ENCODE measurements at regions not wholly inside any gene's neighbourhood (a gene's known extent, or its start where the extent isn't known, plus 50 kb on each side); places are given as distances from the start of the nearest gene placed in this dataset.

DNA sequence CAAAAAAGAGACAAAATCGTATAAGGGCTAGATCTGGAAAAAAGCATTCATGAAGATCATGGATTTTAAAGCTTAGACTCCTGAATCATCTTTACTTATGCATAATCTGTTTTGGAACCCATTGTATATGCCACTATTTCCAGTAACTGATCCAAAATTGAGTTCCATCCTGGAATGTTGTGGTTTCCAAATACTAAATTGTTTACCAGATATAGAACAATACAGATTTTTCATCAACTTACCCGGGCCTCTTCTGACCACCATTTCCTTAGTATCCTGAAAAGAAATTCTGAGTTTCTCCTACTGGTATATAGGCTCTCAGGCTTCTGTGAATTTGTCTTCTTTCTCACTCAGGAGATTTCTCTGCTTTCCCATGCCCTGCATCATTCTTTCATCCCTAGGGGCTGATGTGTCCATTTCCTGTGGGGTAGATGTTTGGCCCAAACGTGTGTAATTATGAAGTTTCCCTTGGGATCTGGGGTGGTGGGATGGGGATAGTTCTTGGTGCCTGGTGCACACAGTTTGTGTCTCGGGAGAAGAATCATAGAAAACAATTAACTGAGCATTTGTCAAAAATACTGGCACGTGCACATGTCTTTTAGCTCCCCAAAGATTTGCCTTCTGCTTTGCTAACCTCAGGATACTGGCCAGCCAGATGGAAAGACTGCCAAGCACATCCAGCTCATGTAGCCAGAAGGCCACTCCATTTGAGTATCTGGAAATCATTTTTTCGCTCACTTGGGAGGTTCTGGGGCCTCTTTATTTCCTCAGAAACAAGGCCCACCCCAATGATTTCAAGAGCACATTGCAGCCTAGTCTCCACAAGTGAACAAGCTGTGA lies 127.8 kb downstream of the NTMT2 start:
- no peak for DNase-seq

DNA sequence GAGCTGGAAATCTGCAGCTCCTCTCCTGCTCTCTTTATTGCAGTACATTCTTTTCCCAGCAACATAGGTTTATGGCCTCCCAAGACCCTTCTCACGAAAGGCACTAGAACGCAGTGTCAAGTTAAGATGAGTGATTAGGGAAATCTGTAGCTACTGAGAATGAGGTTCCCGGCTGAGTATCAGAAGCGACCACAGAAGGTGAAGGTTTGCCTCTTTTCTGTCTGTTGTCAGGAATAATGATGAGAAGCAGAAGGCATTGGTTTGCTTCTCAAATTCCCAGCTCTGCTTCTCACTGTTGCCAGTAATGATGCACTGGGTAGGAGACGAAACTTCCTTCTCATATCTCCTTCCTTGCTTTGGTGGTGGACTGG lies 128.4 kb downstream of the NTMT2 start:
- DNase-seq = no peak

DNA sequence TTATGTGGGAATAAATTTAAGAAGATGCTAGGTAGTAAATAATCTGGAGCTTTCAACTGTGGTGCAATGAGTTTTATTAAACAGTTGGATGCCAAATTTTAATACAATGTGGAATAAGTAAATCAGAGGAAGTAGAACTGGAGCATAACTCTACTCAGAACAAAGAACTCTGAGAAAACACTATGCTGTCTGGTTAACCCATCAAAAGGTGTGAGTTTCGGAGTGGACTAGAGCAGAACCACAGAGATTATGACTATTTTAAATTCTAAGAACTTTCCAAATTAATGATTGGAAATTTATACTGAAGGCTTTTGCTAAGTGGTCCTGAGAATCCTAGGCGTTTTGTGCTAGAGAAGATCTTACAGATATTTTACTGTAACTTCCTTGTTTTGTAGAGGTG lies 132.2 kb downstream of the NTMT2 start:
- DNase-seq = no peak

DNA sequence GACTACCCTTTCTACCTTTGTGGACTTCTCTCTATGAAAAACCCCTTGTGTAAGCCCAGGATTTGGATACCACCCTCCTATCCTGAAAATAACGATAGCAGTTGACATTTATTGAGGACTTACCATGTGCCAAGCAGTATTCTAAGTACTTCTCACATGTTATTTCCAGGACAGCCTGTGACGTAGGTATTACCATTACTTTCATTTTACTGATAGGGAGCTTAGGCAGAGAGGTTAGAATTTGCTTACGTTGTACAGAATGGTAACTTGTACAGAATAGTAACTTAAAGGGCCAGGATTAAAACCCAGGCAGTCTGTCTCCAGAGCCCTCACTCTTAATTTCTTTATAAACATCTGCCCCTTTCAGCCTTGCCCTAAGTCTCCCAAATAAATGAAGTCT lies 138.3 kb downstream of the NTMT2 start:
- DNase-seq = no peak

DNA sequence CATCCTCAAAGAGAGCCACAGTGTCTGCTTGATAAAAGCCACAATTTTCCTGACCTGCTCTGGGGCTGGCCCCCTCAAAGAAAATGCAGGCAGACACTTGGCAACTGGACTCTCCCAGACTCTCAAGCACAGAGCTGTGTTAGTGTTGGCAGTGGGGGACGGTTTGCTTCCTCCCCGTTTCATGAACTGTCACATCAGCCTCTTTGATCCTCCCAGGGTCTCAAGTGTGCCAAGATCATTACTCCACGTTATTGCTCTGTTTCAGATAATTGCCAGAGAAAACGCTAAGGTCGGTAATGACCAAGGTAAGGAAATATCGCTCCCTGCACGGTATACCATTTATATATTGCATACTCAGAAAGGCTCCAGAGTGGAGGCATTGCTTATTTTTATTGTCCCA lies 138.8 kb downstream of the NTMT2 start:
- no peak for DNase-seq

DNA sequence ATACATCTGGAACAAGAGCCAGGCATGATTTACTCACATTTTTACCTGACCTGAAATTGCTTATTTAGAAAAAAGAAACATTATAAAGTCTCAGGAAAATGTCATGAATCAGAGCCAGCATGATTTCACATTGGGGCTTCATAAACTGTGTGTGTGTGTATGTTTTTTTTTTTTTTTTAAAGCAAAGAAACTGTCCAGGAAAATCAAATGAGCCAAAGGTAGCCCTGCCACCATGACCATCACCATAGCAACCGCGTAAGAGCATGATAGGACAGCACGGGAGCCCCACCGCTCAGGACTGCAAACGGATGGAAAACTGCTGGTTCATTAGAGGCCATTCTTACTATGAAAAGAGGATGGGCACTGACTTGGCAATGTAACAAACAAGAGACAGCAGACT lies 139.2 kb downstream of the NTMT2 start:
- no peak for DNase-seq

DNA sequence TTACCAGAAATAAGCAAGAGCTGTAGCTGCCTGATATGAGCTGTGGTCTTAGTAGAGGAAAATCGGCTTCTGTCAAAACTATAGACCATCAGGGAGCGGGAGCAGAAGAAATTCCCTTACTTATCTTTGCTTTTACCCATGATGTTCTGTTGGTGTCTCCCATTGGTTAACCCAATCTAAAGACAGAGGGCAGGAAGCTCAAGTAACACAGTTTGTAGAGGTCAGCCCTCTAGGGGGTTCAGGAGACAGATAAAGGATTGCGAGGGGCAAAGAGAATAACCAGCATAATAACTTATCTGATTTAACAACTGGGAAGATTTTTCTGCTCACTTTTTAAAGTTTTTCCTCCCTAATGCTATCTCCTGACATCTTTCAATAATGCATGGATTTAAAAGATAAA lies 142.4 kb downstream of the NTMT2 start:
- DNase-seq = no peak

DNA sequence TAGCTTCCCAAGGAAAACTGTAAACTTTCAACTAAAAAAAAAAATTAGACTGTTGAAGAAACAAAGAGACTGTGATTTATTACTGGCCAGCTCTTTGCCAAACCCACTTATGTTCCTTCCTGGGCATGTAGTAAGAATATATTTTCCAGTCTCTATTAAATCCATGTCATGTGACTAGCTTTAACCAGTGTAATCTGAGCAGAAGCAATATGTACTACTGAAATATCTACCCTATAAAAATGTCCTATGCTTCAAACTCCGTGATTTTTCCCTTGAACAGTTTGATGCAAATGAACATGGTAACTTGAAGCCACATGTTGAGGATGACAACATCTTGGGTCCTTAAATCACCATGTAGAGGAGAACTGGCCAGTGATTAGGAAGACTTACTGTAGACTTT lies 144.5 kb downstream of the NTMT2 start:
- no peak for DNase-seq

DNA sequence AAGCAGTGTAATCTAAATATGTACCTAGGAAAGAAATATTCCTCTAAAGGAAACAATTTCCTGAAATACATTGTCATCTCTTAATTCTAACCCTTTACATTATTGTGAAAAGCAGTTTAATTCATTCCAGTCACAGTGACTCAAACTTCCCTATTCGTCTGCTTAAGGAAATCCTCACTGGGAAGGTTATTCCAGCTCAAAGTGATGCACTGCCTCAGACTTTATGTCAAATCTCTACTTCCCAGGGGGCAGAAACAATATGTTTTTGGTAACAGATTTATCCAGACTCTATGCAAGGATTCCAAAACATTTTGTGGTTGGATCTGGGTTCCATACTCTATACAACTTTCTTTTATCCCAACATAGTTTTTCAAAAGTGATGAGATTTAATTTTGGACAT lies 145.2 kb downstream of the NTMT2 start:
- no peak for DNase-seq

DNA sequence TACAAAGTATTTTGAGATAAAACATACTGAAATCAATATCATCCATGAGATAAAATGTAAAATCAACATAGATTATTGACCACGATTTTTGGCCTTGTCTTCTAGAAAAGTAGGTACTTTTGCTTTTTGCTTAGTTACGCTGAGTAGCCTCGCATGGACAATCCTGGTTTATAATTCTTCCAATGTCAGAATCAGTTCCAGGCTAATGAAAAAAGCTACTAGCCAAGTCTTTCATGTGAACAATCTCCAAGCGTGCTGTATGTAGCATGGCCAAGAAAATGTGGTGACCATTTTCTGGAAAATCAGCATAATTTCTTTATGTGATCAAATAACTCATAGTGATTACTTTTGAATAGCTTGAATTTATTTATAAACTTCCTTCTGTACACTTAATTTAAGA lies 145.8 kb downstream of the NTMT2 start:
- DNase-seq = no peak

DNA sequence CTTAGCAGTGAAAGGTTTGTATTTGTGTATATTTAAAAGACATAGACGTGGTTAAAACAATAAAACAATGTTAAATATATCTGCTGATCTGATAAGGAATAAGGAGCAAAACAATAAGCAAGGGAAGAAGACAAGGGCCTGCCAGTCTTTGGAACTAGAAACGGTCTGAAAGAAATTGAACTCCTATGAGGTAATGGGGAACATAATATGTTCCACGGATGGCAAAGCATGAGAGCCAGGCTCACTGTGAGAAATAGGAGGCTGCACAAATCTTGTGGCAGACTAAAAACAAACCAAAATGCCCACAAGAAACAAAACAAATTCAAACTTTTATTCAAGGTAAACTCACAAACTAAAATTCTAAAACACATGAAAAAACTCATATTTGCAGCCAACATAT lies 150.5 kb downstream of the NTMT2 start:
- no peak for DNase-seq

DNA sequence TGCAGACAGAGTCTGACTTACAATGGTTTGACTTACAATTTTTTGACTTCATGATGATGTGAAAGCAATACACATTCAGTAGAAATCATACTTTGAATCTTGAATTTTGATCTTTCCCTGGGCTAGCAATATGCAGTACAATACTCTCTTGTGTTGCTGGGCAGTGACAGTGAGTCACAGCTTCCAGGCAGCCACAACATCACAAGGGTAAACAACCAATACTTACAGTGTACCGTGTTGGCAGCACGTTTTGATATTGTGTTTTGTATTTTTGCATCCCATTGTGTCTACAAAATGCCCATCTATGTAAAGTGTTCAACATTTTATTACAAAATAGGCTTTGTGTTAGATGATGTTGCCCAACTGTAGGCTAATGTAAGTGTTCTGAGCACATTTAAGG lies 150.9 kb downstream of the NTMT2 start:
- DNase-seq = no peak

DNA sequence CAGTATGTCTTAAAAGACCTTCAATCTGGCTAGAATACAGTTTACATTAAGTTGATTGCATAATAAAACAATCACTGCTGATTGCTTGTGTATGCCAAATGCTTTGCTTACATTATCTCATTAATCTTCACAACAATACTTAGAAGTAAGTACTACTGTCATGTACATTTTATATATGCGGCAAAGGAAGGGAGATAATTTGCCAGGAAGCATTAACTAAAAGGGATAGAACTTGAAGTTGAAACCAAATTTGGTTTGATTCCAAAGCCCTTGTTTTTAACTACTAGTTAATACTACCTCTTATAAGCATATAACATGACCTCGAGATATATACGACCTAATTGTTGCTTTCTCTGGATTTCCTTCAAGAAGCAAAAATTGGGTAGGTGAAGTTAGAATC lies 155.8 kb downstream of the NTMT2 start:
- no peak for DNase-seq

DNA sequence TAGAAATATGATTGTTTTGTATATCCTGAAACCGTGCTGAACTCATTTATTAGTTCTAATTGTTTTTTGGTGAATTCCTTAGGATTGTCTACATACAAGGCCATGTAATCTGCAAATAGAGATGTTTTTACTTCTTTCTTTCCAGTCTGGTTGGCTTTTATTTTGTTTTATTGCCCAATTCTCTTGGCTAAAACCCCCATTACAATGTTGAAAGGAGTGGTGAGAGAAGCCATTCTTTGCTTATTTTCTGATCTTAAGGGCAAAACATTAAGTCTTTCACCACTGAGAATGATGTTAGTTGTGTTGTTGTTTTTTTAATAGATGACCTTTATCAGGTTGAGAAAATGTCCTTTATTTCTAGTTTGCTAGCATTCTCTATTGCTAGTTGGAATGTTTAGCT lies 157.3 kb downstream of the NTMT2 start:
- DNase-seq = no peak

DNA sequence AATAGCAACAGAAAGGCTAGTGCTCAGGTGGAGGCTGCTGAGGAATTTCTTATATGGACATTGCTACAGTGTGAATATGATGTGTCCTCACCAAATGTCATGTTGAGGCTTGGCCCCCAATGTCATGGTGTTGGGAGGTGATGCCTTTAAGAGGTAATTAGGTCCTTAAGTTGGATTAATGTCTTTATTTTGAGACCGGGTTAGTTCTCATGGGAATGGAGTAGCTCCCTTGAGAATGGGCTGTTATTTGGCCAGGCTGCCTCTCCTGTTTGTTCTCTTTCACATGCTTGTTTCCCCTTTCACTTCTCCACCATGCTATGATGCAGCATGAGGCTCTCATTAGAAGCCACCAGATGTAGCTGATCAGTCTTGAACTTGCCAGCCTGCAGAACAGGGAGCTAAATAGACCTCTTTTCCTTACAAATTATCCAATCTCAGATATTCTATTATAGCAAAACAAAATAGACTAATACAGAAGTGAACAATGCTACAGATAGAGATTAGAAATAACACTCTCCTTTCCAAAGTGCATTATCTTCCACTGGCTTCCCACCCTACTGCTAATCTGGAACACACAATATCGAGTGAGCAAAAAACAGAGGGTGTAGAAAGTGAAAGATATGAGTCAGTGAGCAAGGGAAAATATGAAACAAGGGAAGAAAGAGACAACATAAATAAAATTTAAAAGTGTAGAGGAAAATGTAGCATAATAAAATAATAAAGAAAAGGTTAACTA lies 160.2 kb downstream of the NTMT2 start:
- DNase-seq = peak; percentile 4

DNA sequence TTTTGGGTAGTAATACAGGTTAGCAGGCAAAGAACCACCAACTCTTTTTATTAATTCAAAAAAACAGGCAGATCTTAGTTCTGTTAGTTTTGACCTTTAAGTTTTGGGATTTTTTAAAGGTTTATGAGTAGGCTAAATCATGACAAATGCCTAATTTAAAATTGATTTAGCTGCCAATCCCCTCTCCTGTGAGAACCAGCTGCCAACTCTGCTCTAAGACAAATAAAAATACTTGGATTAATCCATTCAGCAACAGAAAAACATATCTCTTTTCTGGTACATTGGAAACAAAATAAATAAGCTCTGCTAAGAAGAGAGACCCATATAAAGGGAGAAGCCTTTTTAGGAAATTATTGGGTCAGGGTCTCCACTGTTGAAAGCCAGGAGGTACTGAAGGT lies 160.8 kb downstream of the NTMT2 start:
- DNase-seq = no peak

DNA sequence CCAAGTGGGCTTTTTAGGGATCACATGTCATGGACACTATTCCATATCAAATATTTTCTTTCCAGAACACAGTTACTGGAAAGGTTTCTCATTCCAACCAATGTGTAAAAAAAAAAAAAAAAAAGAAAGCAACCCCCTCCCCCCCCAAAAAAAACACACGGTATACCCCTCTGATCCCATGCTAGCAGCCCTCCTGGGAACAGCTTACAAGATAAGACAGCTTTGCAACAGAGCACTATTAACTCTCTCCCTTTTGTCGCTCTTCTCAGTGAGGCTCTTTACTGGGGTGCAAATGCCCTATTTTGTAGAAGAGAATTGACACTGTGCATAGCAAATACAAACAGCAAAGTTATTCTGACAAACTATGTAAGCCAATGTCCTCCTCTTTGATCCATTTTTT lies 161.2 kb downstream of the NTMT2 start:
- DNase-seq = no peak

DNA sequence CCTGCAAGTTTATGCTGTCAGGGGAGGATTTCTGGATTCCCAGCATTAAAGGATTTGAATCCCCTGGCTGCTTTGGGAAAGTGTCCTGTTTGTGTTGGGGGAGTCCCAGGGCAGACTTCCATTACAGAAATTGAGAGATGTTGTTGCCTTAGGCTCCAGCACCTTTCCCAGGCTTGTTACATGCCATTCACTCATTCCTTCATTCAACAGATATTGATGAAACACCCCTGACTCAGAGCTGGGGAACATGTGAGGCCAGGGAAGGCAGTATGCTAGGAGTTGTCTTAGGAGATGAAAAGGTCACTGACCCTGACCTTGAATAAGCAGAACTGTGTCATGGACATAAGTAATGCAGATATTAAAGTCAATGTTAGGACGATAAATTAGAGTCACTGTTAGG lies 161.7 kb downstream of the NTMT2 start:
- no peak for DNase-seq

DNA sequence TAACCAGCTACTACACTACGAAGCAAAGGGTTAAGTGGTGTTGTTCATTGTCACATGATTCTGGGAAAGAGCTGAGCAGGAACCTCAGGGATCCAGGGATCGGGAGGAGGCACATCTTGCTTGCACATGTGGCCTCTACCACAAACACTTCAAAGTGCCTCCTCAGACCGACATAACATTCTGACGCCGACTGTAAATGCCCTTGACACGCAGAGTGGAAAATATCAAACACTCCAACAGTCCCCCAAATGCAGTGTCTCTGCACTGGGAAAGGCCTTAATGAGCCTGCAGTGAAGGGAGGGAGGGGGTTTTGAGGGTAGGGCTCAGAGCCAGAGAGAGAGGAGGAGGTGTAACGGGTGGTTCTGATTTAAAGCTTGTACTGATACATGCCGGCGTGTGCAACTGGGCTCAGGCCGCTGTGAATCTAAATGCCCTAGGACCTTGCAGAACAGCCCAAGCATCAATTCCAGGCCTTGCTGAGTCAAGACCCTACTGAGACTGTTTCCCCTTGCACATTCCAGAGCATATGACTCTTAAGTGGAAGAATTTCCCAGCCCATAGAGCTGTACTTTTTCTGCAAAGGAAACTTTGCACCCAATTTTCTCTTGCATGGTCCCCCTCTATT lies 163.7 kb downstream of the NTMT2 start:
- DNase-seq = no peak

DNA sequence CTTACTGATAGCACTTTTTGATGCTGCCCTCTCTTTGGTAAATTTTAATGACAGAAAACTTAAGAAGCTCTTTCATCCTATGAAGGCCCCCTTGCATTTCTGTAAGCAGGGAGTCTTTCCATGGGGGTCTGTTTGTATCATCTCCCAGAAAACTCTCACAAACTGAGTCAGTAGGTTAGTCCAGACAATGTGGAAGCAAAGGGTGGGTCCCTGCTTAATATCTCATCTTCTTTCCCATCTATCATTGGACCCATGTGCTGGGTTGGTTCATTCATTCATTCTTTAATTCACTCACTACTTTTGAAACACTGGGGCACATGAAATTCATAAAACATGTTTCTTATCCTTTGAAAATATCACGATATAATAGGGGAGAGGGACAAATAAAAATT lies 164.3 kb downstream of the NTMT2 start:
- no peak for DNase-seq

DNA sequence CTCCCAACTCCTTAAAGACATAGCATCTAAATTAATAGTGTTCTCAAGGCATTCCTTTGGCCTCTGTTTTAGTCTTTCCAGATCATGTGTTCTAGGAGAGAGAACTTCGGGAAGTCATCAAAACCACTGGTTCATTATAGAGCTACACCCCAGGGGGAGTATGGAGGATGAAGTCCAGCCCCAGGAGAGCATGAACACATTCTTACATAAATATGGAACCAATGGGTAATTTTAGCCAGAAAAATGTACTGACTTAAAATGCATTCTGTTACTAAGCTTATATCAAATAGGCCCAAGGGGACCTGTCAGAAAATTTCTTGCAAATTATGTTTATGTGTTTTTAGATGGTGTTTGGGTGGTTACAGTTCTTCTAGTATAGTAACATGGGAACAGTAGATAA lies 165.2 kb downstream of the NTMT2 start:
- DNase-seq = no peak

DNA sequence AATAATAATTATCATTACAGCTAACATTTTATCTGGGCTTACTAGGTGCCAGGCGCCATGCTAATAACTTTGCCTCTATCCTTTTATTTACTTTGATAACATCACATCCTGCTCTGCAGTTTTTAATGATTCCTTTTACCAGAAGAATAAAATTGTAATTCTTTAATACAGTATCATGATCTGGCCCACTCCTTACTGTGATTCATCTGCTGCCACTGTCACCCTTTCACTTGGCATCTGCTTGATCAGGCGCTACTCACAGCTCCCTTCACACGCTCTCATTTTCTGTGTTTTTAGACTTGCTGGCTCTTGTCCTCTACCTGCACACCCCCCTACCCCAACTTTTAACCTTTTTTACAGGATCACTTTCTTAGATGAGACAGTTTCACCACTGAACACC lies 167.5 kb downstream of the NTMT2 start:
- no peak for DNase-seq

DNA sequence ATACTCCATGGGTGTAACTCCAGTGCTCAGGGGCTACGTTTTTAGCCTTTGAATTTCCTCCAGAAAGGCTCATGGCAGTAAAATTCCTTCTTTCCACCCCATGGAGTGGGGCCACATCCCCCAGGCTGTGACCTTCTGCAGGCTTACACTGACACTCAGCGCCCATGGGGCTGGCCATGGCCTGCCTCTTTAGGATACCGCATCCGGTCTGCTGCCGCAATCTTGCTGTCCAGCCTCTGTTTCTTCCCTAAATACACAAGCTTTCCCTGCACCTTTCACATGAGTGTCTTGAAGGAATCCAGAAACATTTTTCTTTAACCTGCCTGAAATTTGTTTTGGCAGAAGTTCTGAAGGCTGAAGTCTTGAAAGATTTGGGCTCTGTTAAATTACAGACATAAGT lies 170.5 kb downstream of the NTMT2 start:
- DNase-seq = no peak

DNA sequence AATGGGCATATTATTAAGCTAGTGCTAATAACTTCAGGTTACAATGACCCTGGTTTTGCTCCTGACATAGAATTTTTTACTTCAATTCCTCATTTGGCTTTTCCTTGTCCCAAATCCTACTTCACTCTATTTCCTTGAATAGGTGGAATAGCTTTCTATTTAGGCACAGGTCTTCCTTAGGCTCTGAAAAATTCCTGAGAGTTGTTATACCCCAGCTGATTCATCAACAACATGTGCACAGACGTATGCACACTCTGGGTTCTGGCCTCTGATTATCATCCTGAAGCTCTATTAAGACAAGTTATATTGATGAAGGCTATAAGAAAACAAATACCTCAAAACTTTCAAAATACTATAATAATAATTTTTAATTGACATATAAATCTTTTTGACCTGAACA lies 172.4 kb downstream of the NTMT2 start:
- no peak for DNase-seq

All from NCI-H1436 (cell line).